ENCODE measurements at regions not wholly inside any gene's neighbourhood (a gene's known extent, or its start where the extent isn't known, plus 50 kb on each side); places are given as distances from the start of the nearest gene placed in this dataset.

GRCh38 chr21:23217597-23217996 lies 2219.4 kb downstream of the NCAM2 start:
- no peak for TF ChIP-seq CTCF (IDR thresholded peaks at IDR 0.05; ENCODE audit: low read length)
- no peak for TF ChIP-seq EZH2 (optimal IDR thresholded peaks at IDR 0.05; ENCODE audit: low read depth, low read length)
- TF ChIP-seq EZH2phosphoT487 (IDR thresholded peaks at IDR 0.05; ENCODE audit: low read length), result no peak
